GM12878 (cell line): ENCODE measurements at regions not wholly inside any gene's neighbourhood (a gene's known extent, or its start where the extent isn't known, plus 50 kb on each side); places are given as distances from the start of the nearest gene placed in this dataset.

Source experiments
- ATAC-seq: fragments of 200-7000 bp; cut with Tn5 transposase; 3 replicates; pipeline ENCODE4 v1.9.1; 2020; ENCODE audit warnings: mild to moderate bottlenecking, moderate library complexity
- BruUV-seq: library from RNA; stranded (reverse); fragments of 400-500 nt; replicated peaks from 2 replicates; lab custom pipeline; 2021; lab: Mats Ljungman, UMichigan
- CTCF ChIA-PET: fragments of 300-600 bp; sonication (Branson Sonifier 250); formaldehyde crosslinking; extraction: SDS; loops from one replicate; lab custom pipeline; 2021; ENCODE audit warnings: inconsistent platforms; lab: Yijun Ruan, JAX
- POLR2A ChIA-PET: fragments of 350-600 bp; formaldehyde crosslinking; extraction: SDS; loops from one replicate; lab custom pipeline; 2021; ENCODE audit warnings: inconsistent platforms; lab: Charles Lee
- RAD21 ChIA-PET: fragments of 300-600 bp; sonication (Branson Sonifier 250); formaldehyde crosslinking; loops from one replicate; lab custom pipeline; 2023; ENCODE audit warnings: antibody characterized with exemption; ENCODE audit not compliant: unreplicated experiment; lab: Charles Lee
- SMC1A ChIA-PET: fragments of 300-600 bp; sonication (Branson Sonifier 250); formaldehyde crosslinking; loops from one replicate; lab custom pipeline; 2023; ENCODE audit not compliant: unreplicated experiment, uncharacterized antibody; lab: Charles Lee
- DNase-seq: peaks from one replicate; pipeline ENCODE4 v3.0.0-alpha.2; 2011; ENCODE audit warnings: low read depth, low spot score
- FAIRE-seq: peaks from 3 replicates; lab custom pipeline; 2011; peaks lifted over from hg19 to GRCh38; lab: Jason Lieb, UNC
- H2AFZ ChIP-seq: 2 replicates; pipeline ENCODE4 v1.6.0; 2011; ENCODE audit warnings: low read depth, low read length, control low read depth; ENCODE audit not compliant: control insufficient read depth
- H3K27ac ChIP-seq: 2 replicates; pipeline ENCODE4 v1.5.1; 2011; ENCODE audit warnings: control low read depth; ENCODE audit not compliant: control insufficient read depth, insufficient read depth
- H3K27me3 ChIP-seq, 2 experiments: replicated peaks in 1 of 2; 2 replicates each; pipeline versions ENCODE4 v1.6.0 to v1.6.1; 2011; ENCODE audit warnings: low read length in 1 of 2; ENCODE audit not compliant: control insufficient read depth in 2 of 2, insufficient read depth in 2 of 2
- H3K36me3 ChIP-seq, 2 experiments: 2 replicates each; pipeline ENCODE4 v1.5.1; 2011; ENCODE audit warnings: low read length in 1 of 2; ENCODE audit not compliant: control insufficient read depth in 2 of 2, insufficient read depth in 2 of 2
- H3K4me1 ChIP-seq: 2 replicates; pipeline ENCODE4 v1.6.1; 2011; ENCODE audit warnings: mild to moderate bottlenecking, low read length, moderate library complexity, mixed read lengths; ENCODE audit not compliant: control insufficient read depth, insufficient read depth
- H3K4me2 ChIP-seq: 2 replicates; pipeline ENCODE4 v1.6.0; 2011; ENCODE audit warnings: control low read depth; ENCODE audit not compliant: control insufficient read depth, insufficient read depth
- H3K4me3 ChIP-seq: fragments of 200-600 bp; sonication (generic); 2 replicates; pipeline ENCODE4 v1.5.1; 2016
- H3K79me2 ChIP-seq: 2 replicates; pipeline ENCODE4 v1.6.0; 2011; ENCODE audit warnings: low read length; ENCODE audit not compliant: control insufficient read depth, insufficient read depth
- H3K9ac ChIP-seq: 2 replicates; pipeline ENCODE4 v1.8.0; 2011; ENCODE audit warnings: low read length, control low read depth, mixed read lengths; ENCODE audit not compliant: control insufficient read depth, insufficient read depth
- H3K9me3 ChIP-seq: replicated peaks from 3 replicates; pipeline ENCODE4 v1.5.1; 2011; ENCODE audit warnings: mild to moderate bottlenecking, low read length; ENCODE audit not compliant: control insufficient read depth, insufficient read depth
- H4K20me1 ChIP-seq: 2 replicates; pipeline ENCODE4 v1.6.0; 2011; ENCODE audit not compliant: control insufficient read depth, insufficient read depth
- BCL11A ChIP-seq: IDR thresholded peaks from 2 replicates; pipeline ENCODE4 v1.6.1; 2011; ENCODE audit warnings: low read depth, low read length
- ETV6 ChIP-seq, 2 experiments: fragments of 450-650 bp in 1 of 2; IDR thresholded peaks in 1 of 2; conservative IDR thresholded peaks in 1 of 2; 2 replicates each; pipeline ENCODE4 v1.6.1; 2014; ENCODE audit warnings: antibody characterized with exemption in 1 of 2, borderline replicate concordance in 1 of 2, low read depth in 1 of 2, mild to moderate bottlenecking in 1 of 2, moderate library complexity in 1 of 2
- MTA3 ChIP-seq: IDR thresholded peaks from 2 replicates; pipeline ENCODE4 v1.6.1; 2012; ENCODE audit warnings: low read length, inconsistent platforms, borderline replicate concordance
- MYB ChIP-seq: fragments of 150-350 bp; IDR thresholded peaks from 2 replicates; pipeline ENCODE4 v1.6.1; 2014; ENCODE audit warnings: mild to moderate bottlenecking, low read depth, low read length, borderline replicate concordance
- NR2C2 ChIP-seq: IDR thresholded peaks from 2 replicates; pipeline ENCODE4 v1.6.1; 2011; ENCODE audit warnings: borderline replicate concordance, low read depth; ENCODE audit not compliant: control insufficient read depth, insufficient read length
- RCOR1 ChIP-seq: conservative IDR thresholded peaks from 2 replicates; pipeline ENCODE4 v1.6.1; 2012; ENCODE audit warnings: low read depth, low read length, improper control_type of control experiment
- SMAD5 ChIP-seq: IDR thresholded peaks from 2 replicates; pipeline ENCODE4 v1.6.1; 2016; ENCODE audit warnings: antibody characterized with exemption, low read depth
- YY1 ChIP-seq: IDR thresholded peaks from 2 replicates; pipeline ENCODE4 v1.6.1; 2011; ENCODE audit warnings: low read depth, mild to moderate bottlenecking, low read length
- ZNF384 ChIP-seq: IDR thresholded peaks from 2 replicates; pipeline ENCODE4 v1.6.1; 2012; ENCODE audit warnings: low read depth, mild to moderate bottlenecking, low read length, improper control_type of control experiment, borderline replicate concordance
- ZNF687 ChIP-seq: fragments of 450-650 bp; IDR thresholded peaks from 2 replicates; pipeline ENCODE4 v1.6.1; 2017; ENCODE audit warnings: mild to moderate bottlenecking, moderate library complexity
- WGBS: methylation state at CpG from one replicate; pipeline ENCODE4 v1.1.6; 2016; ENCODE audit warnings: low lambda C conversion rate; ENCODE audit not compliant: insufficient replicate concordance, insufficient coverage; ENCODE audit errors: missing lambda C conversion rate; 5-methylcytosine and 5-hydroxymethylcytosine counted together
- in situ Hi-C: fragments of 300-500 bp; cut with MboI; formaldehyde crosslinking; loops from 9 replicates; pipeline ENCODE4 v1.14.3; 2018; ENCODE audit warnings: mixed read lengths
- intact Hi-C: fragments of 100-400 bp; cut with micrococcal nuclease; formaldehyde crosslinking; loops from one replicate; pipeline ENCODE4 v1.14.2; 2022; ENCODE audit not compliant: unreplicated experiment
- TF ChIP-seq, protein P1 (sequence below): fragments of 450-650 bp; IDR thresholded peaks from 2 replicates; pipeline ENCODE4 v1.6.1; 2014; ENCODE audit warnings: mild to moderate bottlenecking
- TF ChIP-seq, protein P2 (sequence below): fragments of 450-650 bp; IDR thresholded peaks from 2 replicates; pipeline ENCODE4 v1.6.1; 2017; ENCODE audit warnings: antibody characterized with exemption, mild to moderate bottlenecking, moderate library complexity
- TF ChIP-seq, protein P3 (sequence below): IDR thresholded peaks from 2 replicates; pipeline ENCODE4 v1.6.1; 2012; ENCODE audit warnings: low read depth, low read length, improper control_type of control experiment

DNA sequence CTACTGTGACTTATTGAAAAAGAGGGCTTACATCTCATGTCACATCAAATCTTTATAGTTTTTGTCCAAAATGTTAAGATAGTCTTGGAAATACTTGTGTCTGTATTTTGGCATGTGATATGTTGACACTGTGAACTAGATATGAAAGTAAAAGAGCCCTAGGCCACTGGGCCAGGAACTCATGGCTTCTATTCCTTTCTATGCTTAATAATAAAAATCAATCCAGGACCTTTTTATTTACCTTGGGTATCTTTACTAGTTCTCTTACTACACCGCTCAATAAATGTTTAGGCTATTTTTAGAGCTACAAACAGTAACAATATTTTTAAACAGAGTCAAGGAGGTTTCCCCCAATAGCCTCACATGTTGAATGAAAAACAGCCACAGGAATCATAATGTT lies 348.6 kb upstream of the SLC24A2 start (continued):
- TF ChIP-seq ZNF687 = no peak
- no peak for TF ChIP-seq ZNF384
- no peak for TF ChIP-seq YY1

DNA sequence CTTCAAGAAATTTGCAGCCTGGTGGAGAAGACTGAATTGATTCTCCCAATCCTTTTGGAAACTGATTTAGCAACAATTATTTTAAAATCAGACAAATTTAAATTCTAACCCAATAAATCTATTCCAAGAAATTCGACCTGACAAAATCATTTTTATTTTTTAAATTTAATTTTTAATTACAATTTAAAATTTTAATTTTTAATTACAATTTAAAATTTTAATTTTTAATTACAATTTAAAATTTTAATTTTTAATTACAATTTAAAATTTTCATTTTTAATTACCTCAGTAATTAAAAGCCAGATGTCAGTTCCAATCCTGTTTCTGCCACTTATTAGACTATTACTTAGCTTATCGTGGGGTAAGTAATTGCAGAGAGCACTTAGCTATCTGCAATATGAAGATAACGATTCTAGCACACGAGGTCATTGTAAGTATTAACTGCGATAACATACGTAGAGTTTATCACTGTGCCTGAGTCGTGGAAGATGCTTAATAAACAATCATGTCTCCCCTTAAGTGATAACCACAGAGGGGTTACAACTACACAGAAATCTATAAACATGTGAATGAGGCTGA lies 346.4 kb upstream of the SLC24A2 start:
- Histone ChIP-seq H3K9me3 (no peaks in the 10 kb centered on the region), H3K36me3 (no peaks in the 10 kb centered on the region), H3K79me2 (no peaks in the 10 kb centered on the region), H4K20me1 (no peaks in the 10 kb centered on the region), H3K9ac (no peak overlapping the region), H3K4me2 (no peak overlapping the region), H2AFZ (no peak overlapping the region), H3K27ac (no peak overlapping the region), H3K4me1 (no peaks in the 10 kb centered on the region), H3K27me3 (no peaks in the 10 kb centered on the region; a peak in 1 of 4 replicates), H3K4me3 (no peak overlapping the region)
- POLR2A ChIA-PET = no interaction called here
- WGBS = 40% methylated on average over 7 of the region's 7 CpGs
- in situ Hi-C loops = no loop called here
- intact Hi-C loops = no loop called here
- CTCF ChIA-PET = no interaction called here
- no peak for FAIRE-seq
- RAD21 ChIA-PET = no interaction called here
- no peak for DNase-seq
- SMC1A ChIA-PET = no interaction called here
- ATAC-seq = no peak
- no TSS peak for BruUV-seq
- no peak for TF ChIP-seq MTA3
- TF ChIP-seq BCL11A = no peak
- no peak for TF ChIP-seq MYB
- TF ChIP-seq, protein P1, sequence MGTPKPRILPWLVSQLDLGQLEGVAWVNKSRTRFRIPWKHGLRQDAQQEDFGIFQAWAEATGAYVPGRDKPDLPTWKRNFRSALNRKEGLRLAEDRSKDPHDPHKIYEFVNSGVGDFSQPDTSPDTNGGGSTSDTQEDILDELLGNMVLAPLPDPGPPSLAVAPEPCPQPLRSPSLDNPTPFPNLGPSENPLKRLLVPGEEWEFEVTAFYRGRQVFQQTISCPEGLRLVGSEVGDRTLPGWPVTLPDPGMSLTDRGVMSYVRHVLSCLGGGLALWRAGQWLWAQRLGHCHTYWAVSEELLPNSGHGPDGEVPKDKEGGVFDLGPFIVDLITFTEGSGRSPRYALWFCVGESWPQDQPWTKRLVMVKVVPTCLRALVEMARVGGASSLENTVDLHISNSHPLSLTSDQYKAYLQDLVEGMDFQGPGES = no peak
- no peak for TF ChIP-seq SMAD5
- no peak for TF ChIP-seq NR2C2
- no peak for TF ChIP-seq ETV6 (conservative IDR thresholded peaks at IDR 0.05 in 1 of 2, IDR thresholded peaks at IDR 0.05 in 1 of 2; ENCODE audit: borderline replicate concordance in 1 of 2, low read depth in 1 of 2)
- no peak for TF ChIP-seq RCOR1
- TF ChIP-seq, protein P2, sequence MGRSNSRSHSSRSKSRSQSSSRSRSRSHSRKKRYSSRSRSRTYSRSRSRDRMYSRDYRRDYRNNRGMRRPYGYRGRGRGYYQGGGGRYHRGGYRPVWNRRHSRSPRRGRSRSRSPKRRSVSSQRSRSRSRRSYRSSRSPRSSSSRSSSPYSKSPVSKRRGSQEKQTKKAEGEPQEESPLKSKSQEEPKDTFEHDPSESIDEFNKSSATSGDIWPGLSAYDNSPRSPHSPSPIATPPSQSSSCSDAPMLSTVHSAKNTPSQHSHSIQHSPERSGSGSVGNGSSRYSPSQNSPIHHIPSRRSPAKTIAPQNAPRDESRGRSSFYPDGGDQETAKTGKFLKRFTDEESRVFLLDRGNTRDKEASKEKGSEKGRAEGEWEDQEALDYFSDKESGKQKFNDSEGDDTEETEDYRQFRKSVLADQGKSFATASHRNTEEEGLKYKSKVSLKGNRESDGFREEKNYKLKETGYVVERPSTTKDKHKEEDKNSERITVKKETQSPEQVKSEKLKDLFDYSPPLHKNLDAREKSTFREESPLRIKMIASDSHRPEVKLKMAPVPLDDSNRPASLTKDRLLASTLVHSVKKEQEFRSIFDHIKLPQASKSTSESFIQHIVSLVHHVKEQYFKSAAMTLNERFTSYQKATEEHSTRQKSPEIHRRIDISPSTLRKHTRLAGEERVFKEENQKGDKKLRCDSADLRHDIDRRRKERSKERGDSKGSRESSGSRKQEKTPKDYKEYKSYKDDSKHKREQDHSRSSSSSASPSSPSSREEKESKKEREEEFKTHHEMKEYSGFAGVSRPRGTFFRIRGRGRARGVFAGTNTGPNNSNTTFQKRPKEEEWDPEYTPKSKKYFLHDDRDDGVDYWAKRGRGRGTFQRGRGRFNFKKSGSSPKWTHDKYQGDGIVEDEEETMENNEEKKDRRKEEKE = no peak
- TF ChIP-seq, protein P3, sequence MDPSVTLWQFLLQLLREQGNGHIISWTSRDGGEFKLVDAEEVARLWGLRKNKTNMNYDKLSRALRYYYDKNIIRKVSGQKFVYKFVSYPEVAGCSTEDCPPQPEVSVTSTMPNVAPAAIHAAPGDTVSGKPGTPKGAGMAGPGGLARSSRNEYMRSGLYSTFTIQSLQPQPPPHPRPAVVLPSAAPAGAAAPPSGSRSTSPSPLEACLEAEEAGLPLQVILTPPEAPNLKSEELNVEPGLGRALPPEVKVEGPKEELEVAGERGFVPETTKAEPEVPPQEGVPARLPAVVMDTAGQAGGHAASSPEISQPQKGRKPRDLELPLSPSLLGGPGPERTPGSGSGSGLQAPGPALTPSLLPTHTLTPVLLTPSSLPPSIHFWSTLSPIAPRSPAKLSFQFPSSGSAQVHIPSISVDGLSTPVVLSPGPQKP = no peak
